ENCODE measurements at regions not wholly inside any gene's neighbourhood (a gene's known extent, or its start where the extent isn't known, plus 50 kb on each side); places are given as distances from the start of the nearest gene placed in this dataset.

DNA sequence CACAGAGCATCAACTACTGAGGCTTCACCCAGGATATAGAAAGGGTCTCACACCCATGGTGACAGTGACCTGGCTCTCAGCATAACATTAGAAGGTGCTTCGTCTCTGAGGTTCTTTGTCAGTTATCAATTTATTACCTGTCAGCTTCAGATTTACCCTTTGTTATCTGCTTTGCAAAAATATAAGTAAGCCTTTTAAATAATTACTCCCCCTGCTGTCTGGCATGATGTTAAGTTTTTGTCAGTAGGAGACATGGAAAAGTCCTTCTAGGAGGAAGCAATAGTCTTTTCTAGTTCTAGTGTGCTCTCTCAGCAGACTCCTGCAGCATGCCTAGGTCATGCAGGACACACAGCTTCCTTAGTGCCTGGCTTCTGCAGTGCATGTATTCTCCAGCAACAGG lies 149.9 kb downstream of the RDH14 start:
- Histone ChIP-seq H3K4me2 (replicated peaks; ENCODE audit: low read depth, low read length, poor library complexity, severe bottlenecking) (no peak overlapping the region), H3K4me3 (ENCODE audit: control extremely low read depth in 1 of 5, extremely low read depth in 1 of 5, insufficient read depth in 1 of 5, low read depth in 2 of 5, low read length in 4 of 5) (no peak overlapping the region), H2AFZ (ENCODE audit: insufficient read depth, low read depth, low read length, poor library complexity, severe bottlenecking) (no peak overlapping the region), H3K4me1 (ENCODE audit: control insufficient read depth in 2 of 2, insufficient read depth in 2 of 2, low read length in 2 of 2) (no peaks in the 10 kb centered on the region), H3K9me3 (ENCODE audit: control extremely low read depth in 1 of 3, control insufficient read depth in 2 of 3, insufficient read depth in 1 of 3, low read length in 2 of 3) (no peaks in the 10 kb centered on the region), H3K36me3 (replicated peaks in 1 of 2; ENCODE audit: control extremely low read depth in 1 of 2, control insufficient read depth in 1 of 2, extremely low read depth in 1 of 2, insufficient read depth in 2 of 2, low read length in 1 of 2) (no peaks in the 10 kb centered on the region), H4K20me1 (ENCODE audit: control insufficient read depth, insufficient read depth, low read length, poor library complexity, severe bottlenecking) (no peaks in the 10 kb centered on the region), H3K79me2 (ENCODE audit: control insufficient read depth, insufficient read depth, low read length) (no peaks in the 10 kb centered on the region), H3K27me3 (replicated peaks in 1 of 4; ENCODE audit: control extremely low read depth in 1 of 4, control insufficient read depth in 3 of 4, insufficient read depth in 4 of 4, low read length in 3 of 4) (no peaks in the 10 kb centered on the region), H3K9ac (ENCODE audit: low read length) (no peak overlapping the region), H3K27ac (ENCODE audit: low read length in 2 of 2) (no peak overlapping the region)
- no peaks in the 10 kb centered on the region for H3K9me3 Mint-ChIP-seq (ENCODE audit: insufficient read depth)
- DNase-seq (no peak), ATAC-seq (ENCODE audit: low read depth) (no peak)
- no peaks in the 10 kb centered on the region for H3K4me1 Mint-ChIP-seq
- H3K27ac Mint-ChIP-seq: no peak overlapping the region
- POLR2A ChIA-PET: no interaction called here
- H3K4me3 Mint-ChIP-seq: no peak overlapping the region
- no CpG with 5 or more reads among the region's 1 CpG for WGBS (ENCODE audit: insufficient coverage)
- intact Hi-C loops (cut with micrococcal nuclease): no loop called here
- peaks cover 16% of the 10 kb centered on the region for H3K27me3 Mint-ChIP-seq
- CTCF ChIA-PET: no interaction called here
- no peak for TF ChIP-seq EZH2 (IDR thresholded peaks at IDR 0.05; ENCODE audit: borderline replicate concordance, insufficient read depth, low read depth, low read length, poor library complexity, severe bottlenecking)
- TF ChIP-seq, protein P1, sequence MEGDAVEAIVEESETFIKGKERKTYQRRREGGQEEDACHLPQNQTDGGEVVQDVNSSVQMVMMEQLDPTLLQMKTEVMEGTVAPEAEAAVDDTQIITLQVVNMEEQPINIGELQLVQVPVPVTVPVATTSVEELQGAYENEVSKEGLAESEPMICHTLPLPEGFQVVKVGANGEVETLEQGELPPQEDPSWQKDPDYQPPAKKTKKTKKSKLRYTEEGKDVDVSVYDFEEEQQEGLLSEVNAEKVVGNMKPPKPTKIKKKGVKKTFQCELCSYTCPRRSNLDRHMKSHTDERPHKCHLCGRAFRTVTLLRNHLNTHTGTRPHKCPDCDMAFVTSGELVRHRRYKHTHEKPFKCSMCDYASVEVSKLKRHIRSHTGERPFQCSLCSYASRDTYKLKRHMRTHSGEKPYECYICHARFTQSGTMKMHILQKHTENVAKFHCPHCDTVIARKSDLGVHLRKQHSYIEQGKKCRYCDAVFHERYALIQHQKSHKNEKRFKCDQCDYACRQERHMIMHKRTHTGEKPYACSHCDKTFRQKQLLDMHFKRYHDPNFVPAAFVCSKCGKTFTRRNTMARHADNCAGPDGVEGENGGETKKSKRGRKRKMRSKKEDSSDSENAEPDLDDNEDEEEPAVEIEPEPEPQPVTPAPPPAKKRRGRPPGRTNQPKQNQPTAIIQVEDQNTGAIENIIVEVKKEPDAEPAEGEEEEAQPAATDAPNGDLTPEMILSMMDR (IDR thresholded peaks at IDR 0.05): no peak

DNA sequence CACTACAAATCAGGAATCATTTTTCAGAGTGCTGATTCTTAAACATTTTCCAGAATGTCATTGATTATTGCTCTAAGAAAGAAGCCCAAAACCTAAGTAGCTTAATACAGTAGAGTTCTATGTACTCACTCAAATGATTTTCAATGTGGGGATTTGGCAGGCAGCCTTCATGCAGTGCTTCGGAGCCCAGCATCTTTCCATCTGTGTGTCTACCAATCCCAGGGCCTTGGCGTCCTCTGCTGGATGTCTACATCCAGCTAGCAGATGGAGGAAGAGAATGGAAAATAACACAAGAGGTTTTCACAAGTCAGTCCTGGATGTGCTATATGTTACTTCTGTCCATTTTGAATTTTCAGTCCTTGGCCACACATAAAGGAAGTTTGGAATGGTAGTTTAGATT lies 151.8 kb downstream of the RDH14 start:
- no peak overlapping the region for H3K4me2 ChIP-seq (replicated peaks; ENCODE audit: low read depth, low read length, poor library complexity, severe bottlenecking)
- Mint-ChIP-seq H3K9me3 (ENCODE audit: insufficient read depth) (no peaks in the 10 kb centered on the region), H3K4me1 (no peaks in the 10 kb centered on the region), H3K27me3 (peaks cover 16% of the 10 kb centered on the region), H3K27ac (no peak overlapping the region), H3K4me3 (no peak overlapping the region)
- no CpG with 5 or more reads among the region's 2 CpGs for WGBS (ENCODE audit: insufficient coverage)
- H3K9me3 ChIP-seq (ENCODE audit: control extremely low read depth in 1 of 3, control insufficient read depth in 2 of 3, insufficient read depth in 1 of 3, low read length in 2 of 3): no peaks in the 10 kb centered on the region
- H3K27me3 ChIP-seq (replicated peaks in 1 of 4; ENCODE audit: control extremely low read depth in 1 of 4, control insufficient read depth in 3 of 4, insufficient read depth in 4 of 4, low read length in 3 of 4): no peaks in the 10 kb centered on the region
- no peak for DNase-seq
- no peak overlapping the region for H3K27ac ChIP-seq (ENCODE audit: low read length in 2 of 2)
- no peaks in the 10 kb centered on the region for H3K36me3 ChIP-seq (replicated peaks in 1 of 2; ENCODE audit: control extremely low read depth in 1 of 2, control insufficient read depth in 1 of 2, extremely low read depth in 1 of 2, insufficient read depth in 2 of 2, low read length in 1 of 2)
- no peak overlapping the region for H2AFZ ChIP-seq (ENCODE audit: insufficient read depth, low read depth, low read length, poor library complexity, severe bottlenecking)
- H3K9ac ChIP-seq (ENCODE audit: low read length): no peak overlapping the region
- no peak for TF ChIP-seq EZH2 (IDR thresholded peaks at IDR 0.05; ENCODE audit: borderline replicate concordance, insufficient read depth, low read depth, low read length, poor library complexity, severe bottlenecking)
- TF ChIP-seq, protein P1 (IDR thresholded peaks at IDR 0.05): no peak
- intact Hi-C loops (cut with micrococcal nuclease): no loop called here
- ATAC-seq (ENCODE audit: low read depth): no peak
- no peak overlapping the region for H3K4me3 ChIP-seq (ENCODE audit: control extremely low read depth in 1 of 5, extremely low read depth in 1 of 5, insufficient read depth in 1 of 5, low read depth in 2 of 5, low read length in 4 of 5)
- CTCF ChIA-PET: no interaction called here
- POLR2A ChIA-PET: no interaction called here
- H4K20me1 ChIP-seq (ENCODE audit: control insufficient read depth, insufficient read depth, low read length, poor library complexity, severe bottlenecking): no peaks in the 10 kb centered on the region
- no peaks in the 10 kb centered on the region for H3K79me2 ChIP-seq (ENCODE audit: control insufficient read depth, insufficient read depth, low read length)
- H3K4me1 ChIP-seq (ENCODE audit: control insufficient read depth in 2 of 2, insufficient read depth in 2 of 2, low read length in 2 of 2): no peaks in the 10 kb centered on the region

Data from B cell (primary cell).